Kidney epithelial cell (primary cell): ENCODE measurements at regions not wholly inside any gene's neighbourhood (a gene's known extent, or its start where the extent isn't known, plus 50 kb on each side); places are given as distances from the start of the nearest gene placed in this dataset.

ENCODE experiments used
- DNase-seq: peaks from one replicate; pipeline ENCODE4 v3.0.0-alpha.2; 2010; ENCODE audit warnings: low read depth
- H3K27me3 ChIP-seq: 2 replicates; pipeline ENCODE4 v1.6.0; 2011; ENCODE audit warnings: low read length; ENCODE audit not compliant: control insufficient read depth, insufficient read depth
- H3K36me3 ChIP-seq: 2 replicates; pipeline ENCODE4 v1.5.1; 2011; ENCODE audit warnings: low read length; ENCODE audit not compliant: control insufficient read depth, insufficient read depth
- H3K4me3 ChIP-seq: 2 replicates; pipeline ENCODE4 v1.5.1; 2011; ENCODE audit warnings: low read depth, mild to moderate bottlenecking, control low read depth, low read length
- TF ChIP-seq, protein P1 (sequence below): IDR thresholded peaks from 2 replicates; pipeline ENCODE4 v1.5.1; 2011; ENCODE audit warnings: mild to moderate bottlenecking, moderate library complexity, low read length, control low read depth, inconsistent platforms; ENCODE audit not compliant: insufficient read depth, poor library complexity, severe bottlenecking

DNA sequence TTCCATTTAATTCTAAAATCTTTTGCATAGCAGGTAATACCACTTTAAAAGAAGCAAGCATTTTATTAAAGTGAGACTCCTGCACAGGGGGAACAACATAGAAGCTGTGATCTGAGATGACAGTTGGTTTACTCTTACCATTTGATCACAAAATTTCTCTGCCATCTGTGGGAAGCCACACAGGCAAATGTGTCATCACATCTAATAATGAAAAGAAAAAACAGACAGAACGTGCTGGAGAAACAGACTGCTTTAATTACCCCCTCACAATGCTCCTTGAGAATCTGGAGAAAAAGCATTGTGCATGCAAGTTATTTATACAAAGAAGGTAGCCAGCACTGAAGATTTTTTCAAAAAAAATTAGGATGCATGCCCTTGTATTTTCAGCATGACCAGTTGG, 165.2 kb upstream of the PTER start:
- TF ChIP-seq, protein P1, sequence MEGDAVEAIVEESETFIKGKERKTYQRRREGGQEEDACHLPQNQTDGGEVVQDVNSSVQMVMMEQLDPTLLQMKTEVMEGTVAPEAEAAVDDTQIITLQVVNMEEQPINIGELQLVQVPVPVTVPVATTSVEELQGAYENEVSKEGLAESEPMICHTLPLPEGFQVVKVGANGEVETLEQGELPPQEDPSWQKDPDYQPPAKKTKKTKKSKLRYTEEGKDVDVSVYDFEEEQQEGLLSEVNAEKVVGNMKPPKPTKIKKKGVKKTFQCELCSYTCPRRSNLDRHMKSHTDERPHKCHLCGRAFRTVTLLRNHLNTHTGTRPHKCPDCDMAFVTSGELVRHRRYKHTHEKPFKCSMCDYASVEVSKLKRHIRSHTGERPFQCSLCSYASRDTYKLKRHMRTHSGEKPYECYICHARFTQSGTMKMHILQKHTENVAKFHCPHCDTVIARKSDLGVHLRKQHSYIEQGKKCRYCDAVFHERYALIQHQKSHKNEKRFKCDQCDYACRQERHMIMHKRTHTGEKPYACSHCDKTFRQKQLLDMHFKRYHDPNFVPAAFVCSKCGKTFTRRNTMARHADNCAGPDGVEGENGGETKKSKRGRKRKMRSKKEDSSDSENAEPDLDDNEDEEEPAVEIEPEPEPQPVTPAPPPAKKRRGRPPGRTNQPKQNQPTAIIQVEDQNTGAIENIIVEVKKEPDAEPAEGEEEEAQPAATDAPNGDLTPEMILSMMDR: no peak
- DNase-seq: no peak

DNA sequence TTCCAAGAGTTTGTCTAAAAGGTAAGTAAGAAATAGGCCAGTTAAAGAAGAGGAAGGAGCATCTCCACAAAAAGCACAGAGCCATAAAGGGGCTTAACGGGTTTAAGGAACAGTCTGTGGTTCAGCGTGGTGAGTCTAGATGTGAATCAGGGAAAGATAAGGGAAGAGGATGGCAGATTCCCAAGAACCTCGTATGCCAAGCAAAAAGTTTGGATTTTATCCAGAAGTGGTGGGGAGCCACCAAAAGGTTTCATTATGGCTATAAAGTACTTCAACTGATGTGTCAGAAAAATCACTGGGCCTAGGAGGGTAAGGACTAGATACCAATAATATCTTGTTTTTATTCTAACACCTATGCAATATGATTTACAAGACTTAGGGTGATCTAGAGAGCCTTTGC, 161.9 kb upstream of the PTER start:
- TF ChIP-seq, protein P1: no peak
- Histone ChIP-seq H3K4me3 (no peak overlapping the region), H3K27me3 (no peaks in the 10 kb centered on the region), H3K36me3 (no peaks in the 10 kb centered on the region)
- no peak for DNase-seq

More for the DNA sequence above, 165.2 kb upstream of the PTER start:
- H3K4me3 ChIP-seq: no peak overlapping the region
- H3K36me3 ChIP-seq: no peaks in the 10 kb centered on the region
- no peaks in the 10 kb centered on the region for H3K27me3 ChIP-seq

DNA sequence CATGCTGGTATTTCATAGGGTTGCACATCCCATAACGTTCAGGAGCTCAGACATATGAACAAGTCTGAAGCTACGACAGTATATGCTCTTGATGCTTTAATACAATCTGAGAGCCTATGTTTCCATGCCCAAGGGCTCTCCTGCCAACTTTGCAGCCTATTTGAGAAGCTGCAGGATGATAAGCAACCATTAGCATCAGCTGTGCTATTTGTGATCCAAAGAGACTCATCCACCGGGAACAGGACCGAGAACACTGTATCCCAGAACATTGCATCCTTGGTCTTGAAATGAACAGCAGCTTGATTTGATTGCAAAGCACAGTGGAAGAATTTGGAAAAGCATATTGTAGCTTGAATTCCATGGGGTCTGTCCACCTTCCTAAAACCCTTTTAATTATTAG, 156.2 kb upstream of the PTER start:
- TF ChIP-seq, protein P1: no peak
- no peak for DNase-seq
- Histone ChIP-seq H3K4me3 (no peak overlapping the region), H3K36me3 (no peaks in the 10 kb centered on the region), H3K27me3 (no peaks in the 10 kb centered on the region)

DNA sequence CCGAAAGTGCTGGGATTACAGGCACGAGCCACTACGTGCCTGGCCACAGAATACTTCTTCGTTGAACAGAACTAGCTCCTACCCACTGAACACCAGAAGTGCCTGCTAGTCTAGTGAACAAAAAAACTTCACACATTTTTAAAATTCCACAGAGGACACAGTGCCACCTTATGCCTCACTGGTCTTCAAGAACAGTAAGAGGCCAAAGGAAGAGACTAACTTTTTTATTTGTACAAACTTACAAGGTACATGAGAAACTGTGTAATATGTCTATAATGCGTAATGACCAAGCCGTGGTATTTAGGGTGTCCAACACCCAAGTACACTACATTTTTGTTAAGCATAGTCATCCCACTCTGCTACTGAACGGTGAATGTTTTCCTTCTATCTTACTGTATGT, 144.4 kb upstream of the PTER start:
- DNase-seq: no peak
- H3K36me3 ChIP-seq: no peaks in the 10 kb centered on the region
- no peak overlapping the region for H3K4me3 ChIP-seq
- no peaks in the 10 kb centered on the region for H3K27me3 ChIP-seq
- TF ChIP-seq, protein P1: no peak

DNA sequence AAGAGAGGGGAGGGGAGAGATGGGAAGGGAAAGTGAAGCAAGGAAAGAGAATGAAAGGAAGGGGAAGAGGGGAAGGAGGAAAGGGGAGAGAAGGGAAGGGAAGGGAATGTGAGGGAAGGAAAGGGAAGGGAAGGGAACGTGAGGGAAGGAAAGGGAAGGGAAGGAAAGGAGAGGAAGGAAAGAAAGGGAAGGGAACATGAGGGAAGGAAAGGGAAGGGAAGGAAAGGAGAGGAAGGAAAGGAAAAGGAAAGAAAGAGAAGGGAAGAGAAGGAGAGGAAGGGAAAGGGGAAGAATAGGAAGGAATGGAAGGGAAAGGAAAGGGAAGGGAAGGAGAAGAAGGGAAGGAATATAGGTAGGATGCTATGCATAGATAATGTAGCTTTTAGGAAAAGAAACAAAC, 139.7 kb upstream of the PTER start:
- TF ChIP-seq, protein P1: no peak
- Histone ChIP-seq H3K27me3 (no peaks in the 10 kb centered on the region), H3K4me3 (no peak overlapping the region), H3K36me3 (no peaks in the 10 kb centered on the region)
- DNase-seq: no peak

DNA sequence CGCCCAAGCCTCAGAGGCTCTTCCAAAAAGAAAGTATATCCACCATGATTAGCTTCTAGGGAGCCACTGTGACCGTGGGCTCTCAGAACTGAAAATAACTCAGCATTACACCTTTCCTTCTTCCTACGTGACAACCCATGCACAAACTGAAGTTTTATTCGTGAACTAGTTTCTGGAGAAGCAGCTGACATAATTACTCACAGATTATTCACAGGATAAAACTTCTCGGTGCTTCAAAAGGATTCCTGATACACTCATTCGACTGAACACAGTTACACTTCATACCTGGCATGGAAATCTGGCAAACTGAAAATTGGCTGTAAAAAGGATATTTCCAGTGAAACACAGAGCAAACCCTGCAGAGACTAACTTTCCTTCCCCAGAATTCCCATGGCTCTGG, 139.2 kb upstream of the PTER start:
- TF ChIP-seq, protein P1: no peak
- Histone ChIP-seq H3K4me3 (no peak overlapping the region), H3K36me3 (no peaks in the 10 kb centered on the region), H3K27me3 (no peaks in the 10 kb centered on the region)
- no peak for DNase-seq
